ENCODE measurements at regions not wholly inside any gene's neighbourhood (a gene's known extent, or its start where the extent isn't known, plus 50 kb on each side); places are given as distances from the start of the nearest gene placed in this dataset.

- no peak for TF ChIP-seq POLR2A (IDR thresholded peaks at IDR 0.05)
- TF ChIP-seq, protein P1, sequence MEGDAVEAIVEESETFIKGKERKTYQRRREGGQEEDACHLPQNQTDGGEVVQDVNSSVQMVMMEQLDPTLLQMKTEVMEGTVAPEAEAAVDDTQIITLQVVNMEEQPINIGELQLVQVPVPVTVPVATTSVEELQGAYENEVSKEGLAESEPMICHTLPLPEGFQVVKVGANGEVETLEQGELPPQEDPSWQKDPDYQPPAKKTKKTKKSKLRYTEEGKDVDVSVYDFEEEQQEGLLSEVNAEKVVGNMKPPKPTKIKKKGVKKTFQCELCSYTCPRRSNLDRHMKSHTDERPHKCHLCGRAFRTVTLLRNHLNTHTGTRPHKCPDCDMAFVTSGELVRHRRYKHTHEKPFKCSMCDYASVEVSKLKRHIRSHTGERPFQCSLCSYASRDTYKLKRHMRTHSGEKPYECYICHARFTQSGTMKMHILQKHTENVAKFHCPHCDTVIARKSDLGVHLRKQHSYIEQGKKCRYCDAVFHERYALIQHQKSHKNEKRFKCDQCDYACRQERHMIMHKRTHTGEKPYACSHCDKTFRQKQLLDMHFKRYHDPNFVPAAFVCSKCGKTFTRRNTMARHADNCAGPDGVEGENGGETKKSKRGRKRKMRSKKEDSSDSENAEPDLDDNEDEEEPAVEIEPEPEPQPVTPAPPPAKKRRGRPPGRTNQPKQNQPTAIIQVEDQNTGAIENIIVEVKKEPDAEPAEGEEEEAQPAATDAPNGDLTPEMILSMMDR (IDR thresholded peaks at IDR 0.05), result no peak
These were observed 74.5 kb downstream of the EMX2 start for GRCh38 chr10:117617086-117617485.
